Upper lobe of right lung (tissue), 1 donor: ENCODE measurements at regions not wholly inside any gene's neighbourhood (a gene's known extent, or its start where the extent isn't known, plus 50 kb on each side); places are given as distances from the start of the nearest gene placed in this dataset.

Experiments used
- ATAC-seq: fragments of 200-7000 bp; cut with Tn5 transposase; one replicate; pipeline ENCODE4 v1.9.1; 2020; ENCODE audit warnings: mild to moderate bottlenecking, moderate library complexity
- DNase-seq: peaks from one replicate; pipeline ENCODE4 v3.0.0-alpha.2; 2020
- H3K27ac ChIP-seq: fragments of 200-600 bp; one replicate; pipeline ENCODE4 v1.8.0; 2022
- H3K27me3 ChIP-seq: fragments of 200-600 bp; one replicate; pipeline ENCODE4 v1.8.0; 2022; ENCODE audit warnings: mild to moderate bottlenecking
- H3K36me3 ChIP-seq: fragments of 200-600 bp; one replicate; pipeline ENCODE4 v1.8.0; 2022
- H3K4me1 ChIP-seq: fragments of 200-600 bp; one replicate; pipeline ENCODE4 v1.8.0; 2022
- H3K4me3 ChIP-seq: fragments of 200-600 bp; one replicate; pipeline ENCODE4 v1.8.0; 2022; ENCODE audit warnings: mild to moderate bottlenecking
- H3K9me3 ChIP-seq: fragments of 200-600 bp; one replicate; pipeline ENCODE4 v1.8.0; 2022
- intact Hi-C: fragments of 100-400 bp; cut with DNase I; formaldehyde crosslinking; loops from one replicate; pipeline ENCODE4 v1.11.0; 2022
- TF ChIP-seq, protein P1 (sequence below): fragments of 200-600 bp; IDR thresholded peaks from one replicate; pipeline ENCODE4 v1.8.0; 2022; ENCODE audit warnings: antibody characterized with exemption
- donor health status: DM: no; HTN: yes; CAD: no; lungs with severe emphysema.

DNA sequence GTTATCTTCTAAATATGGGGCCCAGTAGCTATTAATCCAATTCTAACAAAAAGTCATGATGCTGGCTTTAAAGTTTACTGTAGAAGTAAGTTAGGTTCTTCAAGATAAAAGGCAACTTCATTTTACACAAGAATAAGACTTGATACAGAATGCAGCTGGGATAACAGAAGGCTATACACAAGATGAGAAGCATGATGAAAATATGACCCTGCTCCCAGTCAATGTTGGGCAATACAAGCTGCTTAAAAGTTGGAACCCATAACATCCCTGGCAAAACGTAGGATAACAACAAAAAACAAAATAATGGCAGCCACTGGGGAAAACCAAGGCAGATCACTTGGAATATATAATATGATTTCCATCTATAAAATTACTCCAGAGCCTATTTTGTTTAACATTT lies 87.6 kb upstream of the RSPO3 start:
- H3K27ac ChIP-seq = no peak overlapping the region
- TF ChIP-seq, protein P1, sequence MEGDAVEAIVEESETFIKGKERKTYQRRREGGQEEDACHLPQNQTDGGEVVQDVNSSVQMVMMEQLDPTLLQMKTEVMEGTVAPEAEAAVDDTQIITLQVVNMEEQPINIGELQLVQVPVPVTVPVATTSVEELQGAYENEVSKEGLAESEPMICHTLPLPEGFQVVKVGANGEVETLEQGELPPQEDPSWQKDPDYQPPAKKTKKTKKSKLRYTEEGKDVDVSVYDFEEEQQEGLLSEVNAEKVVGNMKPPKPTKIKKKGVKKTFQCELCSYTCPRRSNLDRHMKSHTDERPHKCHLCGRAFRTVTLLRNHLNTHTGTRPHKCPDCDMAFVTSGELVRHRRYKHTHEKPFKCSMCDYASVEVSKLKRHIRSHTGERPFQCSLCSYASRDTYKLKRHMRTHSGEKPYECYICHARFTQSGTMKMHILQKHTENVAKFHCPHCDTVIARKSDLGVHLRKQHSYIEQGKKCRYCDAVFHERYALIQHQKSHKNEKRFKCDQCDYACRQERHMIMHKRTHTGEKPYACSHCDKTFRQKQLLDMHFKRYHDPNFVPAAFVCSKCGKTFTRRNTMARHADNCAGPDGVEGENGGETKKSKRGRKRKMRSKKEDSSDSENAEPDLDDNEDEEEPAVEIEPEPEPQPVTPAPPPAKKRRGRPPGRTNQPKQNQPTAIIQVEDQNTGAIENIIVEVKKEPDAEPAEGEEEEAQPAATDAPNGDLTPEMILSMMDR = no peak
- ATAC-seq (no peak), DNase-seq (no peak)
- intact Hi-C loops = no loop called here
- no peaks in the 10 kb centered on the region for H3K36me3 ChIP-seq
- H3K4me1 ChIP-seq = no peaks in the 10 kb centered on the region
- no peak overlapping the region for H3K4me3 ChIP-seq
- H3K27me3 ChIP-seq = no peaks in the 10 kb centered on the region
- H3K9me3 ChIP-seq = no peaks in the 10 kb centered on the region

DNA sequence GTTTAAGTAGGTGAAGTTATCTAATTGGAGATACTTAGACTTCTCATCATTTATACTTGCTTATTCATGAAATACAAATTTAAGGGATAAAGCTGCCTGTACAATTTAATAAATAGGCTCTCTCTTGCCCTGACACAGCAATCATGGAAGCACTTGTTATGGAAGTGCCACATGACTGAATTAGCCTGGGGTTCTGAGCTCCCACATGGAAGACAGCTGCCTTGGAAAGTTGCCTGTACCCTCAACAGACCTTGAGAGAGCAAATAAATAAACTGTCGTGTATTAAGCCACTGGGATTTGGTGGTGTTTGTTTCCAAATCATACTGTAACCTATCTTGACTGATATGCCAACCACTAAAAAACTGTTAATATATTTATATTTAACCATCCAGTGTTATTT lies 87.0 kb upstream of the RSPO3 start:
- no peaks in the 10 kb centered on the region for H3K27me3 ChIP-seq
- no peak for ATAC-seq
- no peak overlapping the region for H3K27ac ChIP-seq
- DNase-seq = no peak
- H3K4me3 ChIP-seq = no peak overlapping the region
- intact Hi-C loops = no loop called here
- no peaks in the 10 kb centered on the region for H3K36me3 ChIP-seq
- H3K4me1 ChIP-seq = no peaks in the 10 kb centered on the region
- TF ChIP-seq, protein P1 = no peak
- no peaks in the 10 kb centered on the region for H3K9me3 ChIP-seq

DNA sequence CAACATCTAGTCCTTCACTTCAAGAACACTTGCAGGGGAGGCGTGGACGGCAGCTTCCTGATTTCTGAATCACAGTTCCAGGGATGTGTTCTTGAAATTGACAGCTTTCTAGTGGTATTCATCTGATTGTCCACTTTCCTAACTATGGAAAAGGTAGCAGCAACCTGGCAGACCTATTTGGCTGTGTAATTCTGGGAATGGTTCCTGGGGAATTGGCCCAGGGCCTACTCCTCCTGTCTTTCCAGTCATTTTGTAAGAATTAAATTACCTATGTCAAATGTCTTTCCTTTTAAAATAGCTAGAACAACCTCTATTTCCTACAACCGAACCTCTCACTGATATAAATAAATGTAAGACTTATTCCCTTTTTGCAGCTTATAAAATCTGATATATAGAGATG lies 85.5 kb upstream of the RSPO3 start:
- no peak for DNase-seq
- Histone ChIP-seq H3K27ac (no peak overlapping the region), H3K4me3 (no peak overlapping the region), H3K27me3 (no peaks in the 10 kb centered on the region), H3K9me3 (no peaks in the 10 kb centered on the region), H3K4me1 (no peaks in the 10 kb centered on the region), H3K36me3 (no peaks in the 10 kb centered on the region)
- no peak for ATAC-seq
- intact Hi-C loops = no loop called here
- TF ChIP-seq, protein P1 = no peak

DNA sequence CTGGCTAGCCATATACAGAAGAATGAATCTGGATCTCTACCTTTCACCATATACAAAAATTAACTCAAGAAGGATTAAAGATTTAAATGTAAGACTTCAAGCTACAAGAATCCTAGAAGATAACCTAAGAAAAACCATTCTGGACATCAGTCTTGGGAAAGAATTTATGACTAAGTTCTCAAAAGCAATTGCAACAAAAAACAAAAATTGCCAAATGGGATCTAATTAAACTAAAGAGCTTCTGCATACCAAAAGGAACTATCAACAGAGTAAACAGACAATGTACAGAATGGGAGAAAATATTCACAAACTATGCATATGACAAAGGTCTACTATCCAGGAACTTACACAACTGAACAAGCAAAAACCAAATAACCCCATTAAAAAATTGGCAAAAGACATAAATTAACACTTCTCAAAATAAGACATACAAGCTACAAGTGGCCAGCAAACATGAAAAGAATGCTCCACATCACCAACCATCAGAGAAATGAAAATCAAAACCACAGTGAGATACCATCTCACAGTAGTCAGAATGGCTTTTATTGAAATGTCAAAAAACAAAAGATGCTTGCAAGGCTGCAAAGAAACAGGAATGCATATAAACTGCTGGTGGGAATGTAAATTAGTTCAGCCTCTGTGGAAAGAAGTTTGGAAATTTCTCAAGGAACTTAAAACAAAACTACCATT lies 66.8 kb upstream of the RSPO3 start:
- no peaks in the 10 kb centered on the region for H3K36me3 ChIP-seq
- H3K27me3 ChIP-seq = no peaks in the 10 kb centered on the region
- no peak overlapping the region for H3K27ac ChIP-seq
- DNase-seq = no peak
- H3K4me1 ChIP-seq = no peaks in the 10 kb centered on the region
- intact Hi-C loops = no loop called here
- no peak overlapping the region for H3K4me3 ChIP-seq
- H3K9me3 ChIP-seq = no peaks in the 10 kb centered on the region
- TF ChIP-seq, protein P1 = no peak
- no peak for ATAC-seq

DNA sequence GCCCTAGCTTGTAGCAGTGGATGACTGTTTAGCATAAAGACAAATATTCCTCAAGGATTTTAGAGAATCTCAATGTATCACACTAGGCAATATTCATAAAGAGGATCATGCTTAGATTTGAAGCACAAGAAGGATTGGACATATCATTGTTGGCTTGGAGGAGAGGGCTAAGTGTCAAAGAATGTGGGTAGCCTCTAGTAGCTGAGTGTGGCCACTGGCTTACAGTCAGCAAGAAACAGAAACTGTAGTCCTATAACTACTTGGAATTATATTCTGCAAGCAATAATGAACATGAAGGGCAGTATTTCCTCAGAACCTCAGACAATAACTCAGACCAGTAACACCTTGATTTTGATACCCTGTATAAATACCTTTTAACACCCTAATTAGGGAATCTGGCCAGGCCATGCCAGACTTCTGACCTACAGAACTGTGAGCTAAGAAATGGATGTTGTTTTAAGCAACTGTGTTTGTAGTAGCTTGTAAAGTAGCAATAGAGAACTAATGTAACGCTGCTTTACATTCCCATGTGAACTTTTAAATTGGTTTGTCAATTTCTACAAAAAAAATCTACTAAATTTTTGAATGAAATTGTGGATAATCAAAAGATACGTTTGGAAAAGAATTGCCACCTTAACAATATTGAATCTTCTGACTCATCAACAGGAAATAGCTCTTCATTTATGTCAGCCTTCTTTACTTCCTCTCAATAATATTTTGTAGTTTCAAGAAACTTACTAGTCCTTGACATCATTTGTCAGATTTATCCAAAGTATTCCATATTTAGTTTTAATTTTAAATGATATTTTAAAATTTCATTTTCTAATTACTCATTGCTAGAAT lies 65.2 kb upstream of the RSPO3 start:
- Histone ChIP-seq H3K27ac (no peak overlapping the region), H3K4me3 (no peak overlapping the region), H3K27me3 (no peaks in the 10 kb centered on the region), H3K36me3 (no peaks in the 10 kb centered on the region), H3K4me1 (no peaks in the 10 kb centered on the region), H3K9me3 (no peaks in the 10 kb centered on the region)
- intact Hi-C loops = no loop called here
- ATAC-seq (no peak), DNase-seq (no peak)
- TF ChIP-seq, protein P1 = no peak
